HG03457 (cell line): ENCODE measurements at regions not wholly inside any gene's neighbourhood (a gene's known extent, or its start where the extent isn't known, plus 50 kb on each side); places are given as distances from the start of the nearest gene placed in this dataset.
"Not testable (repeated sequence)": the region's sequence is repeated elsewhere in the genome, so short reads cannot be mapped to it uniquely, and the experiment has no call there.

Source experiments
- ATAC-seq: cut with Tn5 transposase; IDR thresholded peaks from one replicate; pipeline ENCODE4 v1.9.1; 2021; ENCODE audit warnings: moderate number of reproducible peaks; ENCODE audit not compliant: unreplicated experiment

DNA sequence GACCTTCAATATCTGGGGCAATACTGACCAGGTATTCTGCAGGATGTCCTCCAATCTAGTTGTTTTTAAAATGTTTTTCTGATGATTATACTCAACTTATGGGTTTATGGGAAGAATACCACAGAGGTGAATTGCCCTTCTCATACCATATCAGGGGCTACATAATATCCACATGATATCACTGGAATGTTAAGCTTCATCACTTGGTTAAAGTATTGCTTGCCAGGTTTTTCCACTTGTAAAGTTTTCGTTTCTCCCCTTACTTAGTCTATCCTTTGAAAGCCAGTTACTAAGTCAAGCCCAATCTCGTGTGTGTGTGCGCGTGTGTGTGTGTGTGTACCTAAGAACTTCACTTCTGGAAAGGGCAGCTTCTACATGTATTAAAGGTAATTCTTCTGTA, 980.9 kb upstream of the FBXO33 start:
- ATAC-seq, result no peak

DNA sequence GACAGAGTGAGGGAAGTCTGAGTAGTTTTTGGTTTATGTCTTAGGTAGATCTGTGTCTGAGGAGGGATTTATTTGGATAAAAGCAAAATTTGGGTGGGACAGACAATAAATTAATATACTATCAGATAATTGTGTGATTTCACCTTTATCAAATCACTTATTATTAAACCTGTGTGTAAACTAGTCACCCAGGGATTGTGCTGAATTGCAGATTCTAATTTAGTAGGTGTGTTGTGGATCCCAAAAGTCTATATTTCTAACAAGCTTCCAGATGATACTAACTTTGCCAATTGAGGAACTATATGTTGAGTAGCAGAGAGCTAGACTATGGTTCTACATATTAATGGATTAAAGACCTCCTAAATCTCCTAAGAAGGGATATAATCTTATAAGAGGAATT, 978.5 kb upstream of the FBXO33 start:
- no peak for ATAC-seq

DNA sequence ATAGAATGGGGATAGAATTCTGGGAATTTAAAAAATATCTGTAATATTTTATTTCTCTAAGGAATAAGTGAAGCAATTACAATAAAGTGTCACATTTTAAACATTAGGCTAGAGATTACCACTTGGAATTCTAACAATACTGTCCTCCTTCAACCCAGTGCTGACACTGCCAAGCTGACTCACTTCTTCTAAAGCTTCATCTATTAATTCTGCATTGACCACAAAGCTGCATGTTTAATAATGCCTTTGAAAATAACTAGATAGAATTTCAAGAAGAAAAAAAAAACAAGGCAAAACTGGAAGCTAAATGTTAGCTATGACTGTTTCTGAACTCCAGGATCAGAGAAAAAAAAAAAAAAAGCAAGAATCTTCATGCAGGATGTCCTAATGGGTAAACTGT, 970.7 kb upstream of the FBXO33 start:
- ATAC-seq, result no peak

DNA sequence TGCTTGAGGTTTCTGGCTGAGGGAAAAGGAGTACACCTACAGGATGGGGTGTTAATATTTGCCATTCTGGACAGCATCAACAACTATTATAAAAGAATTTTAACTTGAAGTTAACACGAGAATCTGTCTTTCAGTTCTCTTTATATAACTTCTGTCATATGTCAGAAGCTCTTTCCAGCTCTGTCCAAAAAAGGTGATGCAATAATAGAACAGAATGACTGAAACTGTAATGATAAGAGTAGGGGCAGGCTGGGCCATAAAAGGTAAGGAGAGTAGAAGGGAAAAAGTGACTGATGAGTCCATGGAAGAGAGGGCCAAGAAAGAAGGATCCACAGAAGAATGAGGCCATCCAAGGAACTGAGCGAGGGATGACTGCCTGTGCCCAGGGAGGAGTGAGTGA, 966.7 kb upstream of the FBXO33 start:
- ATAC-seq, result no peak

DNA sequence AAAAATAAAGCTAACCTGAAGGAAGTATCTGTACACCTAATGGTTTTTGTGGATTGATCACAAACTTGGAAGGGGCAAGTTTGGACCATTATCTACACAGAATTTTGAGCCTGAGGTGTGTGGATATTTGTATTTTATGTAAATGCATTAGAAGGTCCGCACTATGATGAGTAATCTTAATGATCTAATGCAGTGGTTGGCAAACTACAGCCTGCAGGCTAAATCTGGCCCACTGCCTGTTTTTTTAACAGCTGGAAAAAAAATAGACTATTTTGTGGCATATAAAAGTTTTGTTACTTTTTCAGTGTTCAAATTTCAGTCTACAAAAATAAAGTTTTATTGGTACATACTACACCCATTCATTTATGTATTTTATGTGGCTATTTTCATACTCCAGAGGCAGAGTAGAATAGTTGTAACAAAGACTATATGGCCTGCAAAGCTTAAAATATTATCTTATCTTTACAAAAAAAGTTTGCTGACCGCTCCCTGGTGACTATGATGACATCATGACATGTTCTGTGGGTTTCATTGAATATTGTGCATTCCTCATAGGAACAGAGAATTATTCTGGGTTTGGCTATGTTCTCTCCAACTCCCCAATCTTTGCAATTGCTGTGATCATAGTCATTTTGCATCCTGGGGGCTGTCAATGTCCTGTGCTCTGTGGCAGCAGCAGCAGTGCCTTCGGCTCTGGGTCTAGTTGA, 962.6 kb upstream of the FBXO33 start:
- ATAC-seq, result no peak

DNA sequence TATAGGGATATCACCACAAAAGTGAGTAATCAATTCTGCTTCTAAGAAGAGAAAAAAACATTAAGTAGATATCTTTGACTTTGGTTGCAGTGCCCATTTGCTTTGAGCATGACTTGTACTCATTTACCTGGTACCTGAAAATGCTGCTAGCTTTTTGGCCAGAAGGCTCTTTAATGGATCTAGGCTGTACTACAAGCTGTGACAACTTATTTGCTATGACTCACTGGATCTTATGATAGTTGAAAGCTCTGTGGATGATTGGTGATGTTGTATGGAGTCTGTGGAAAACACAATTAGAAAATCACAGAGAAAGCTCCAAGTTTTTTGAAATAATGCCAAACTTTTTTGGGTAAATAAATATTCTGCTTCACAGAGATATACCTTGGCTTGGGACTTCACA, 960.9 kb upstream of the FBXO33 start:
- no peak for ATAC-seq

DNA sequence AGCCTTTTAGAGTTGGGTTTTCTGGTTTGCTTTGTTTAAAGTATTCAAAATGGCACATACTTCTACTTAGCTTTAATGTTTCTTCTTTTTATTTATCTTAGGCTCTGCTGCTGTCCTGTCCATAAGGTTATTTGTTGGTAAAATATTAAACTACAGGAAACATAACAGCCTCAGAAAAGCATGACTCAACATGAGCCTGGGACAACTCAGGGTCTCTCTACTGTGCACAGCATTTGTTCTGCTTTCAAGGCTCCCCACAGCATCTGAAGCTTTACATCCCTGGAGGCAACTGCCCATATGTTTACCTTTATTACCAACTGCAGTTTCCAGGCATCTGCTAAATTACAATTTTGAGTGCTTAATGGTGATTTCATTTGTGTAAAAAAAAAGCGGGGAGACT, 954.2 kb upstream of the FBXO33 start:
- ATAC-seq, result peak; percentile 48

DNA sequence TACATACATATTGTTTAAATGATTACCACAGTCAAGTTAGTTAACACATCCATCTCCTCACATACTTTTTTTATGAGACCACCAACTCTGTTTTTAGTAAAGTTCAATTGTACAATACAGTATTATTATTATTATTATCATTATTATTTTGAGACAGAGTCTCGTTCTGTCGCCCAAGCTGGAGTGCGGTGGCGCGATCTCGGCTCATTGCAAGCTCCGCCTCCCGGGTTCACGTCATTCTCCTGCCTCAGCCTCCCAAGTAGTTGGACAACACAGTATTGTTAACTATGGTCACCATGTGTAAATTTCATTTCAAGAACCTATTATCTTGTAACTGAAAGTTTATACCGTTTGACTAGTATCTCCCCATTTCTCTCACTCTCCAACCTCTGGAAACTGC, 942.0 kb upstream of the FBXO33 start:
- no peak for ATAC-seq

DNA sequence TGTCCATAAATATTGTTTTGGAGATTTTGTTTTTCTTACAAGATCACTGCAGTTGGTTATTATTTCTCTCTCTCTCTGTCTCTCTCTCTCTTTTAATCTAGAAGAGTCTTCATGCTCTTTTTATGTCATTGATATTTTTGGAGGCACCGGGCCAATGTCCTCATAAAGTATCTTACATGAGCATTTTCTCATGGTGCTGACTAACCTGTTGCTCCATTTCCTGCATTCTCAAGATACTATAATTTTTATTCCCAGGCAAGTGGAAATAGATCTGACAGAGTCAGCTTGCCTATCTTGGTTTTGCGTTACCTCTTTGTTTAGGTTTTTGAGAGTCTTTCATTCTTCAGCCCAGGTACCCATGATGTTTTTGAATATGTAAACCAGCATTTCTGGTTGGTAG, 938.8 kb upstream of the FBXO33 start:
- ATAC-seq, result no peak

DNA sequence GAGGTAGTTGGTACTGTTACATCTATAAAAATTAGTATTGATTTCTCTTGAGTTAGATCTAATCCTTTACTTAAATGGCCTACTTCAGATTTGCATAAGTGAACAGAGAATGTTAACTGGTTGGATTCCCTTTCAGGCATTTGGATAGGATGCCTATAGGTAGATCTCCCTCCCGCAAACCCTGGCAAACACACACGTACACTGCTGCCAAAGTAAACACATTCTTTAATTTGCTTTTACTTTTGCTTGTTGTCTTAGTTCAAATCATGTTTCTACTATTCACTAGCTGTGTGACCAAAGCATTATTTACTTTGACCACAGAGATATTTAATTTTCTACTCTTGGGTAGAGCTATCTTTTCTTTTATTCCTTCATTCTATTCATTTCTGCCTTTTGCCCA, 936.1 kb upstream of the FBXO33 start:
- ATAC-seq, result no peak

DNA sequence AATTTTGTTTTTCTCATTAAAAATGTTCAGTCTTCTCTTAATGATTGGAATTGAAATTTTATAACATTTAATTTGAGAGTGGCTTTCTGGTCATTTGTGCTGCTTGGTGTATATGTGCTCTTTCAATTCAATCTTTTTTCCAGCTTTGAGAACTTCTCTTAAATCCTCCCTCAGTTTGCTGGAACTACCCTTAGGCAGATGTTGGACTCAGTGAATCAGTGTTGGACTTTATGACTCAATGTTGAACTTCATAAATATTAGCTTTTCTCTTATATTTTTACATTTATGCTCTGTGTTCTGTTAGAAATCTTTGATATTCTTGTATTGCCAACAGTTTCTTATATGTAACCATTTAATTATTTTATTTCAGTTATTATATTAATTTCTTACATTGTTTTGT, 935.5 kb upstream of the FBXO33 start:
- ATAC-seq, result no peak

DNA sequence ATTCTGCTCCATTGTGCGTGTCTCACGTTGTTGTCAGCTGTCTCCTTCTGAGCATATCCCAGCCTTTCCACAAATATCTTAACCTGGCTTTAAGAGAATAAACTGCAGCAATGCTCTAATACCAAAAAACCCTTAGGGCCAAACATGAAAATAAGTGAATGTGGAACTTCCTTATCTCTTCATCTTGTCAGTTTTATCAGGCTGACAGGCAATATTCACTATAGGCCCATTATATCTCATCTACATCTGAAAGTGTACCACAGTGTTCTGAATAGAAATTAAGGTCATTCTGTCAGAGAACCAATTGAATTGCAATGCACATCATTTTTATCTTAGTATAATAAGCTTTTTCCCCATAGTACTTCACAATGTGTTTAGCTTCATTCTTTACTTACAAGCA, 933.1 kb upstream of the FBXO33 start:
- ATAC-seq, result no peak

DNA sequence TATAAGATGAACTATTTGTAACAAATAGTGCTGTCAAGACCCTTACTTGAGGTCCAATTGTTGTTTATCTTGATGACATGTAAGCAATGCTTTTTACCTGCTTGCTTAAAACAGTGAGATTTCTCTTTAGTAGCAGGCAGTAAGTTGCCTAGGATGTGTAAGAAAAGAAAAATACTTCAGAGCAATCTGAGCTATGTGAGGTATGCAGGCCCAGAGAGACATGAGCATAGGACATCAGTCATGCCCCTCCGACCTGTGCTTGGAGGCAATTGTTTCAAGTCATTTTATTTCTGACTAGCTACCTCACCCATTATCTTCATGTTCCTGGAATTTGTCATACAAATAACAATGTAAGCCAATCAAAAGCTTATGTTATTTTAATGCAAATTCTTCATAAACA, 930.6 kb upstream of the FBXO33 start:
- no peak for ATAC-seq

DNA sequence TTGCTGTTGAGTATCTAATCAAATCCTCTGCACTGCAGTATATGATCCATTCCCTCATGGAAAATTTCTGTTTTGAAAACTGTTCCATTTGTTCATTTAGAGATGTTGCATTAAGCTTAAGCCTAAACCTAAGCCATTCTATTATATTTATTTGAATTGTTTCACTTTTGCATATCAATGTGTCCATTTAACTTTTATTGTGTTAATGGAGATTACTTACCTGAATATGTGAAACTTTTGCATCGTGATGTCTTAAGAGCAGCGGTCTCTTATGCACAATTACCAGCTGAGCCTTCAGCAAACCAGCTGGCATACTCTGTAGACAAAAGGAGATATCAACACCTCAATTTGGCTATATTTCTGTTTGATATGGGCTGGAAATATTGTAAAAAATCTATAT, 922.5 kb upstream of the FBXO33 start:
- ATAC-seq, result no peak

DNA sequence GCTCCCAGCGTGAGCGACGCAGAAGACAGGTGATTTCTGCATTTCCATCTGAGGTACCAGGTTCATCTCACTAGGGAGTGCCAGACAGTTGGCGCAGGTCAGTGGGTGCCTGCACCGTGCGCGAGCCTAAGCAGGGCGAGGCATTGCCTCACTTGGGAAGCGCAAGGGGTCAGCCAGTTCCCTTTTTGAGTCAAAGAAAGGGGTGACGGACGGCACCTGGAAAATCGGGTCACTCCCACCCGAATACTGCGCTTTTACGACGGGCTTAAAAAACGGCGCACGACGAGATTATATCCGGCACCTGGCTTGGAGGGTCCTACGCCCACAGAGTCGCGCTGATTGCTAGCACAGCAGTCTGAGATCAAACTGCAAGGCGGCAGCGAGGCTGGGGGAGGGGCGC, 915.9 kb upstream of the FBXO33 start:
- ATAC-seq, result not testable (repeated sequence)

DNA sequence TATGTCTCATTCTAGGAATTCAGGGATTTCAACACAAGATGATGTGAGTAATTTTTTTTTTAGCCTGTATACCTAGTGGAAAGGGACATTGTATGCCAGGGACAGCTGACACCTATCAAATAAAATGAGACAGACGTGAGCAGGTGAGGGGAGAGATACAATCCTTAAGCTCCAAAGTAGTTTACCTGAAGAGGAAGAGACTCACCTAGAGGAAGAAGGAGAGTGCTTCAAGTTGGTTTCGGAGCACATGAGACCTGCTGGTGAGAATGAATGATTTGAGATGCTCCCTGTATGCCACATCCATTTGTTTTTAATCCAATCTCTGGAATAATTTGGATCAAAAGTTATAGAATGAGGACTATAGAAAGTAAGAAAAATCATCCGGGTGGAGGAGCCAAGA, 915.4 kb upstream of the FBXO33 start:
- ATAC-seq, result no peak

DNA sequence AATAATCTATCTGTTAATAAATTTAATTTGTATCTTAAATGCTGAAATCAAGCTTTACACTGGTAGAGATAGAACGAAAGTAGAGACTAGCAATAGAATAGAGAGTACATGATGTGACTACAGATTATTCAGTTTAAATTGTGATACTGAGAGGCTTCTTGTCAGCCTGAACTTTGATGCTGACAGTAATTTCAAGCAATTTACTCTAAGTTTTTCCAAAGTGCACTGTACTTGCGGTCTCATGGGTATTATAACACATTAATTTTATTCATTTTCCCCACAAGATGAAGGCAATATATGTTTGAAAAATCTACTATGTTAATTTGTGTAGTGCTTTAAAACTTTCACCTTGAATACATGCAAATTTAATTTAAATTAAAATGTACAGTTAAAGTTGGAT, 914.0 kb upstream of the FBXO33 start:
- ATAC-seq, result no peak

DNA sequence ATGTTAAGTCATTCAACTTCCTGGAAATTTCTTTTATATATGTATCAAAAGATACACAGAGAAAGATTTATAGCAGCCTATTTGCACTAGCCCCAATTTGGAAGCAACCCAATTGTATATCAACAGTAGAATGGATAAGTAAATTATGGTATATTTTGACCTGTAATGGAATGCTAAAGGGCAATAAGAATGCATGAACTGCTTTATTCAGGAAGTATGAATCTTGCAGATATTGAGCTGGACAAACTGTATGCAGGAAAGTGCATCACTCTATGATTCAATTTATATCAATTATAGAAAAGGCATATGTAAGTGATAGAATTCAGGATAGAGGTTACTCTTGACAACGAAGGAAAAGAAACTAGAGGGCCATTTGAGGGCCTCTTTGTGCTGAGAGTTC, 913.1 kb upstream of the FBXO33 start:
- ATAC-seq, result no peak

DNA sequence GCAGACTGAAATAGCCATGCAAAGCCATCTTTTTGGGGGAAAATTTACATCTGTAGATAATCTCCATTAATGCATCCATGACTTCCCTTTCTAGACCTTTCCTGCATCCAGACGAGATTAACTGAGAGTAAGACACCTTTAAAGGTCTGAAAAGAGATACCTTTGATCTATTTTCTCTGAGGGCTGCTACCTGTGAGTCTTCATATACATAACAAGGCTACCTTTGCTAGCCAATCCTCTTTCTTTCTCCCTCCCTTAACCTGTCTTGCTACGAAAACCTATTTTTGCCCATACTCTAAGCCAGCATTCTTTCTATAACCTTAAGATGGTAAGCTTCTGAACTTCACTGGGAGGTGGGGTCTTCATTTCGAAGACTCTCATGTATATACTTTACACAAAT, 908.5 kb upstream of the FBXO33 start:
- ATAC-seq, result no peak

DNA sequence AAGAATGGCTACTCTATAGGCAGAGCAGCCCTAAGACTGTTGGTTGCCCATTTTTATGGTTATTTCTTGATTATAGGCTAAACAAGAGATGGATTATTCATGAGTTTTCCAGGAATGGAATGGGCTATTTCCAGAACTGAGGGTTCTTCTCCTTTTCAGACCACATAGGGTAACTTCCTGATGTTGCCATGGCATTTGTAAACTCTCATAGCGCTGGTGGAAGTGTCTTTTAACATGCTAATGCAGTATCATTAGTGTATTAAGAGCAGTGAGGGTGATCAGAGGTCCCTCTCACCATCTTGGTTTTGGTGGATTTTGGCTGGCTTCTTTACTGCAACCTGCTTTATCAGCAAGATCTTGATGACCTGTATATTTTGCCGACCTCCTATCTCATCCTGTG, 904.6 kb upstream of the FBXO33 start:
- ATAC-seq, result no peak

DNA sequence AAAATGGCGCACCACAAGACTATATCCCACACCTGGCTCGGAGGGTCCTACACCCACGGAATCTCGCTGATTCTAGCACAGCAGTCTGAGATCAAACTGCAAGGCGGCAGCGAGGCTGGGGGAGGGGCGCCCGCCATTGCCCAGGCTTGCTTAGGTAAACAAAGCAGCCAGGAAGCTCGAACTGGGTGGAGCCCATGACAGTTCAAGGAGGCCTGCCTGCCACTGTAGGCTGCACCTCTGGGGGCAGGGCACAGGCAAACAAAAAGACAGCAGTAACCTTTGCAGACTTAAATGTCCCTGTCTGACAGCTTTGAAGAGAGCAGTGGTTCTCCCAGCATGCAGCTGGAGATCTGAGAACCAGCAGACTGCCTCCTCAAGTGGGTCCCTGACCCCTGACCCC, 894.3 kb upstream of the FBXO33 start:
- ATAC-seq, result not testable (repeated sequence)

DNA sequence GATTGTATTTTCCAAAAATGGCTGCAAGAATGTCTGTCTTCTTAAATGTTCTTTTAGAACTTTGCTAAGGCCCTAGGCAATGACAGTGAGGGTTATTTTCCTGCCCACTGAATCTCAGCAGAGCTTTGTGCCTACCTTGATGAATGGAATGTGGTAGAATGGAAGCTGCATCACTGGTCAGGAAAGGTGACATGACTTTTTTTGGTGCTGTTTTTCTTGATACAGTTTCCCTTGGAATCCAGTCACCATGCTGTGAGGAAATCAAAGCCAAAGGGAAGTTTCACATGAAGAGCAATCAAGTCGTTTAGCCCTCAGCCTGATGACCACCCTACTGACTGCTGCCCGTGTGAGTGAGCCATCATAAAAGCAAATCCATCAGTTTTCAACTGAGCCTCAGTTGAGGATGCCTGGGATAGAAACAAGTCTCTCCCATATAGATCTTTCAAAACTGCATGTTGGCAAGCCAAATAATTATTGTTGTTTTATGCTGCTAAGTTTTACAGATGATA, 886.0 kb upstream of the FBXO33 start:
- ATAC-seq, result no peak

DNA sequence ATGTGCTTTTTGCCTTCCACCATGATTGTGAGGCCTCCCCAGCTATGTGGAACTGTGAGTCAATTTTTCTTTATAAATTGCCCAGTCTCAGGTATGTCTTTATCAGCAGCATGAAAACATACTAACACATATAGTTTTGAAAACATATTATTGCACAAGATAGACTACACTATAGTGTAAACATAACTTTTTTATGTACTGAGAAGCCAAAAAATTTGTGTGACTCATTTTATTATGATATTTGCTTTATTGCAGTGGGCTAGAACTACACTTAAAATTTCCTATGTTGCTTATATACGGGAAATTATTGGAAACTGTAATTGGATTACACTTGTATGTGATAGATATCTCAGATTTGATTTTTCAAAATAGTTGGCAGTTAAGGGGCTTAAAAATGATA, 885.5 kb upstream of the FBXO33 start:
- ATAC-seq, result no peak
